ENCODE measurements at regions not wholly inside any gene's neighbourhood (a gene's known extent, or its start where the extent isn't known, plus 50 kb on each side); places are given as distances from the start of the nearest gene placed in this dataset.

- TF ChIP-seq CTCF (IDR thresholded peaks at IDR 0.05): no peak
- no peak for TF ChIP-seq POLR2A (IDR thresholded peaks at IDR 0.05)
These were observed 233.4 kb downstream of the B3GLCT start for GRCh38 chr13:31433207-31433606.

All from Peyer's patch (tissue), 4 donors.